H1 (cell line): ENCODE measurements at regions not wholly inside any gene's neighbourhood (a gene's known extent, or its start where the extent isn't known, plus 50 kb on each side); places are given as distances from the start of the nearest gene placed in this dataset.

Experiments used
- CHD2 ChIP-seq: IDR thresholded peaks from 2 replicates; pipeline ENCODE4 v1.6.1; 2012; ENCODE audit warnings: low read length, improper control_type of control experiment
- CREB1 ChIP-seq: IDR thresholded peaks from 2 replicates; pipeline ENCODE4 v1.6.1; 2012; ENCODE audit warnings: inconsistent platforms
- HDAC6 ChIP-seq: IDR thresholded peaks from one replicate; pipeline ENCODE4 v1.7.1; 2012; ENCODE audit warnings: low read depth, mild to moderate bottlenecking, inconsistent platforms, low read length, moderate library complexity
- MAFK ChIP-seq: IDR thresholded peaks from 2 replicates; pipeline ENCODE4 v1.6.1; 2012; ENCODE audit warnings: low read depth, mild to moderate bottlenecking, improper control_type of control experiment, low read length
- POLR2A ChIP-seq, 2 experiments: IDR thresholded peaks; 1 replicate in 1 of 2; 2 replicates in 1 of 2; pipeline ENCODE4 v1.6.1; 2011; ENCODE audit warnings: low read depth in 2 of 2, low read length in 2 of 2, mild to moderate bottlenecking in 2 of 2; ENCODE audit errors: control extremely low read depth in 1 of 2
- POLR2AphosphoS5 ChIP-seq: IDR thresholded peaks from 2 replicates; pipeline ENCODE4 v1.6.1; 2011; ENCODE audit warnings: low read depth, low read length
- RAD21 ChIP-seq, 2 experiments: IDR thresholded peaks in 1 of 2; conservative IDR thresholded peaks in 1 of 2; 2 replicates each; pipeline ENCODE4 v1.6.1; 2011; ENCODE audit warnings: low read depth in 2 of 2, low read length in 2 of 2, improper control_type of control experiment in 1 of 2, inconsistent platforms in 1 of 2, mild to moderate bottlenecking in 1 of 2, moderate library complexity in 1 of 2
- RFX5 ChIP-seq: IDR thresholded peaks from 2 replicates; pipeline ENCODE4 v1.6.1; 2011; ENCODE audit warnings: low read depth, low read length, improper control_type of control experiment, borderline replicate concordance
- SIX5 ChIP-seq: IDR thresholded peaks from 2 replicates; pipeline ENCODE4 v1.6.1; 2011; ENCODE audit warnings: mild to moderate bottlenecking, low read depth, low read length
- SP1 ChIP-seq: IDR thresholded peaks from 2 replicates; pipeline ENCODE4 v1.6.1; 2011; ENCODE audit warnings: low read depth, low read length
- TF ChIP-seq, protein P1 (sequence below), 3 experiments: IDR thresholded peaks; 1 replicate in 2 of 3; 2 replicates in 1 of 3; pipeline versions ENCODE4 v1.5.1 to v1.6.1; 2011; ENCODE audit warnings: low read length in 3 of 3, mild to moderate bottlenecking in 3 of 3, inconsistent platforms in 2 of 3, low read depth in 1 of 3, moderate library complexity in 1 of 3; ENCODE audit not compliant: insufficient read depth in 1 of 3; ENCODE audit errors: control extremely low read depth in 1 of 3
- TF ChIP-seq, protein P2 (sequence below): IDR thresholded peaks from 2 replicates; pipeline ENCODE4 v1.6.1; 2011; ENCODE audit warnings: low read length, improper control_type of control experiment
- TF ChIP-seq, protein P3 (sequence below): IDR thresholded peaks from 2 replicates; pipeline ENCODE4 v1.6.1; 2012; ENCODE audit warnings: inconsistent platforms

DNA sequence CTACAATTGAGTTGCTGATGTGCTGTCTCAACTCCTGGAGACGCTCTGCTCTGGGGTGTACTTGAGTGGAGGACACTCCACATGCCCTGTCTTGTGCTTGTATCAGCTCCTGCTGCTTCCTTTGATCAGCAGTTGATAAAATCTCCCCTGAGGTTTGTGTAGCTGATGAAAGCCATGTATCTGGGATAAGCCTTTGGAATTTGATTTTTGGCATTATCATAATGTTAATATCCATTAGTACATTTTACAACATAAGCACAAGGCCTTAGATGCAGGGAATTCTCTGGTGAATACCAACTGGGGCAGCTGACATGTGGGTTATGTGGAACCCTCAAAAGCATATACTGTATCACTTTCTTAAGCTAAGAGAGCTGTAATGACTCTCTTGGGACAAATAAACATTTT lies 222.7 kb upstream of the ITGA4 start:
- TF ChIP-seq, protein P1, sequence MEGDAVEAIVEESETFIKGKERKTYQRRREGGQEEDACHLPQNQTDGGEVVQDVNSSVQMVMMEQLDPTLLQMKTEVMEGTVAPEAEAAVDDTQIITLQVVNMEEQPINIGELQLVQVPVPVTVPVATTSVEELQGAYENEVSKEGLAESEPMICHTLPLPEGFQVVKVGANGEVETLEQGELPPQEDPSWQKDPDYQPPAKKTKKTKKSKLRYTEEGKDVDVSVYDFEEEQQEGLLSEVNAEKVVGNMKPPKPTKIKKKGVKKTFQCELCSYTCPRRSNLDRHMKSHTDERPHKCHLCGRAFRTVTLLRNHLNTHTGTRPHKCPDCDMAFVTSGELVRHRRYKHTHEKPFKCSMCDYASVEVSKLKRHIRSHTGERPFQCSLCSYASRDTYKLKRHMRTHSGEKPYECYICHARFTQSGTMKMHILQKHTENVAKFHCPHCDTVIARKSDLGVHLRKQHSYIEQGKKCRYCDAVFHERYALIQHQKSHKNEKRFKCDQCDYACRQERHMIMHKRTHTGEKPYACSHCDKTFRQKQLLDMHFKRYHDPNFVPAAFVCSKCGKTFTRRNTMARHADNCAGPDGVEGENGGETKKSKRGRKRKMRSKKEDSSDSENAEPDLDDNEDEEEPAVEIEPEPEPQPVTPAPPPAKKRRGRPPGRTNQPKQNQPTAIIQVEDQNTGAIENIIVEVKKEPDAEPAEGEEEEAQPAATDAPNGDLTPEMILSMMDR (IDR thresholded peaks at IDR 0.05; ENCODE audit: control extremely low read depth in 1 of 3, insufficient read depth in 1 of 3, low read depth in 1 of 3, low read length in 3 of 3): no peak
- TF ChIP-seq POLR2A (IDR thresholded peaks at IDR 0.05; ENCODE audit: control extremely low read depth in 1 of 2, low read depth in 2 of 2, low read length in 2 of 2) (no peak), RAD21 (IDR thresholded peaks at IDR 0.05 in 1 of 2, conservative IDR thresholded peaks at IDR 0.05 in 1 of 2; ENCODE audit: low read depth in 2 of 2, low read length in 2 of 2) (no peak), SIX5 (no peak), RFX5 (no peak), CREB1 (no peak), HDAC6 (no peak), CHD2 (no peak), SP1 (no peak), MAFK (no peak), POLR2AphosphoS5 (no peak)
- TF ChIP-seq, protein P2, sequence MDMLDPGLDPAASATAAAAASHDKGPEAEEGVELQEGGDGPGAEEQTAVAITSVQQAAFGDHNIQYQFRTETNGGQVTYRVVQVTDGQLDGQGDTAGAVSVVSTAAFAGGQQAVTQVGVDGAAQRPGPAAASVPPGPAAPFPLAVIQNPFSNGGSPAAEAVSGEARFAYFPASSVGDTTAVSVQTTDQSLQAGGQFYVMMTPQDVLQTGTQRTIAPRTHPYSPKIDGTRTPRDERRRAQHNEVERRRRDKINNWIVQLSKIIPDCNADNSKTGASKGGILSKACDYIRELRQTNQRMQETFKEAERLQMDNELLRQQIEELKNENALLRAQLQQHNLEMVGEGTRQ: no peak
- TF ChIP-seq, protein P3, sequence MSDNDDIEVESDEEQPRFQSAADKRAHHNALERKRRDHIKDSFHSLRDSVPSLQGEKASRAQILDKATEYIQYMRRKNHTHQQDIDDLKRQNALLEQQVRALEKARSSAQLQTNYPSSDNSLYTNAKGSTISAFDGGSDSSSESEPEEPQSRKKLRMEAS: no peak
